Loucy (cell line): ENCODE measurements at regions not wholly inside any gene's neighbourhood (a gene's known extent, or its start where the extent isn't known, plus 50 kb on each side); places are given as distances from the start of the nearest gene placed in this dataset.

Experiments
- EZH2phosphoT487 ChIP-seq: fragments of 200-600 bp; IDR thresholded peaks from 2 replicates; pipeline ENCODE4 v1.6.1; 2018; ENCODE audit warnings: antibody characterized with exemption, mild to moderate bottlenecking, moderate library complexity, borderline replicate concordance
- TF ChIP-seq, protein P1 (sequence below): fragments of 200-600 bp; sonication (generic); conservative IDR thresholded peaks from 2 replicates; pipeline ENCODE4 v1.5.1; 2014; ENCODE audit warnings: mild to moderate bottlenecking, antibody characterized with exemption, low read length

- TF ChIP-seq, protein P1, sequence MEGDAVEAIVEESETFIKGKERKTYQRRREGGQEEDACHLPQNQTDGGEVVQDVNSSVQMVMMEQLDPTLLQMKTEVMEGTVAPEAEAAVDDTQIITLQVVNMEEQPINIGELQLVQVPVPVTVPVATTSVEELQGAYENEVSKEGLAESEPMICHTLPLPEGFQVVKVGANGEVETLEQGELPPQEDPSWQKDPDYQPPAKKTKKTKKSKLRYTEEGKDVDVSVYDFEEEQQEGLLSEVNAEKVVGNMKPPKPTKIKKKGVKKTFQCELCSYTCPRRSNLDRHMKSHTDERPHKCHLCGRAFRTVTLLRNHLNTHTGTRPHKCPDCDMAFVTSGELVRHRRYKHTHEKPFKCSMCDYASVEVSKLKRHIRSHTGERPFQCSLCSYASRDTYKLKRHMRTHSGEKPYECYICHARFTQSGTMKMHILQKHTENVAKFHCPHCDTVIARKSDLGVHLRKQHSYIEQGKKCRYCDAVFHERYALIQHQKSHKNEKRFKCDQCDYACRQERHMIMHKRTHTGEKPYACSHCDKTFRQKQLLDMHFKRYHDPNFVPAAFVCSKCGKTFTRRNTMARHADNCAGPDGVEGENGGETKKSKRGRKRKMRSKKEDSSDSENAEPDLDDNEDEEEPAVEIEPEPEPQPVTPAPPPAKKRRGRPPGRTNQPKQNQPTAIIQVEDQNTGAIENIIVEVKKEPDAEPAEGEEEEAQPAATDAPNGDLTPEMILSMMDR, result no peak
- no peak for TF ChIP-seq EZH2phosphoT487
These were observed 325.3 kb upstream of the EEF2KMT start for GRCh38 chr16:5422643-5423496.
